H1 (cell line): ENCODE measurements at regions not wholly inside any gene's neighbourhood (a gene's known extent, or its start where the extent isn't known, plus 50 kb on each side); places are given as distances from the start of the nearest gene placed in this dataset.

Experiments
- CTCF ChIA-PET: fragments of 300-600 bp; sonication (Branson Sonifier 250); formaldehyde crosslinking; loops from one replicate; lab custom pipeline; 2021; ENCODE audit not compliant: partially characterized antibody; lab: Charles Lee
- POLR2A ChIA-PET: fragments of 300-600 bp; sonication (Branson Sonifier 250); formaldehyde crosslinking; loops from one replicate; lab custom pipeline; 2021; ENCODE audit warnings: inconsistent platforms; ENCODE audit not compliant: partially characterized antibody; lab: Charles Lee
- DNase-seq, 2 experiments: peaks; one replicate each; pipeline versions ENCODE4 v3.0.0 to v3.0.0-alpha.2; 2010 to 2022; ENCODE audit warnings: low spot score in 2 of 2, low read depth in 1 of 2, mixed read lengths in 1 of 2
- FAIRE-seq: peaks from 2 replicates; lab custom pipeline; 2011; peaks lifted over from hg19 to GRCh38; lab: Jason Lieb, UNC
- H2AFZ ChIP-seq: 2 replicates; pipeline ENCODE4 v1.8.1; 2012; ENCODE audit warnings: low read length, inconsistent platforms
- H2AK5ac ChIP-seq: 2 replicates; pipeline ENCODE4 v1.6.1; 2013; ENCODE audit warnings: low read depth, low read length
- H2BK120ac ChIP-seq: replicated peaks from 2 replicates; pipeline ENCODE3; 2013; ENCODE audit warnings: low read depth, low read length, inconsistent platforms
- H2BK12ac ChIP-seq: 2 replicates; pipeline ENCODE4 v1.6.1; 2013; ENCODE audit warnings: low read depth, low read length
- H2BK15ac ChIP-seq: 2 replicates; pipeline ENCODE4 v1.6.1; 2013; ENCODE audit warnings: low read length
- H2BK20ac ChIP-seq: 2 replicates; pipeline ENCODE4 v1.6.1; 2013; ENCODE audit warnings: low read length
- H2BK5ac ChIP-seq: 2 replicates; pipeline ENCODE4 v1.6.1; 2013; ENCODE audit warnings: low read depth, low read length
- H3K14ac ChIP-seq: 2 replicates; pipeline ENCODE4 v1.6.1; 2013; ENCODE audit warnings: inconsistent platforms; ENCODE audit not compliant: insufficient read length
- H3K18ac ChIP-seq: 2 replicates; pipeline ENCODE4 v1.6.1; 2013; ENCODE audit warnings: low read length; ENCODE audit errors: extremely low read depth
- H3K23ac ChIP-seq: 2 replicates; pipeline ENCODE4 v1.6.1; 2013; ENCODE audit warnings: inconsistent platforms; ENCODE audit not compliant: insufficient read length
- H3K23me2 ChIP-seq: 2 replicates; pipeline ENCODE4 v1.6.1; 2013; ENCODE audit warnings: low read depth, low read length
- H3K27ac ChIP-seq: 2 replicates; pipeline ENCODE4 v1.6.1; 2011; ENCODE audit warnings: low read depth, low read length, inconsistent platforms
- H3K27me3 ChIP-seq, 4 experiments: replicated peaks in 1 of 4; 1 replicate in 1 of 4; 2 replicates in 3 of 4; pipeline versions ENCODE4 v1.6.1 to v1.8.1; 2011 to 2013; ENCODE audit warnings: low read length in 3 of 4, mild to moderate bottlenecking in 3 of 4, inconsistent platforms in 2 of 4, mixed read lengths in 2 of 4, moderate library complexity in 1 of 4; ENCODE audit not compliant: control insufficient read depth in 3 of 4, insufficient read depth in 3 of 4; ENCODE audit errors: extremely low read depth in 1 of 4
- H3K36me3 ChIP-seq, 4 experiments: 2 replicates each; pipeline versions ENCODE4 v1.6.1 to v1.8.1; 2011 to 2013; ENCODE audit warnings: mild to moderate bottlenecking in 4 of 4, low read length in 3 of 4, moderate library complexity in 2 of 4, control low read depth in 1 of 4, inconsistent platforms in 1 of 4; ENCODE audit not compliant: insufficient read depth in 4 of 4, control insufficient read depth in 2 of 4
- H3K4ac ChIP-seq: replicated peaks from 2 replicates; pipeline ENCODE3; 2013; ENCODE audit warnings: low read length, low read depth, mixed read lengths, inconsistent platforms; ENCODE audit not compliant: insufficient read length
- H3K4me1 ChIP-seq, 4 experiments: replicated peaks in 1 of 4; 1 replicate in 1 of 4; 2 replicates in 3 of 4; pipeline versions ENCODE4 v1.6.1 to v1.8.1; 2011 to 2013; ENCODE audit warnings: low read length in 3 of 4, inconsistent platforms in 2 of 4, mixed read lengths in 1 of 4; ENCODE audit not compliant: insufficient read depth in 4 of 4, control insufficient read depth in 3 of 4
- H3K4me2 ChIP-seq, 2 experiments: 2 replicates each; pipeline versions ENCODE4 v1.6.1 to v1.8.1; 2011 to 2013; ENCODE audit warnings: low read depth in 2 of 2, low read length in 2 of 2, control low read depth in 1 of 2, inconsistent platforms in 1 of 2, mild to moderate bottlenecking in 1 of 2; ENCODE audit not compliant: insufficient read depth in 1 of 2
- H3K4me3 ChIP-seq, 4 experiments: fragments of 200-600, 300-600 bp in 1 of 4; sonication (generic), shearing (Covaris generic), sonication (Bioruptor Twin) in 1 of 4; 2 replicates each; pipeline versions ENCODE4 v1.5.1 to v1.8.1; 2011 to 2016; ENCODE audit warnings: low read length in 4 of 4, low read depth in 3 of 4, control low read depth in 2 of 4, inconsistent platforms in 2 of 4, mild to moderate bottlenecking in 2 of 4, mixed read lengths in 1 of 4, moderate library complexity in 1 of 4; ENCODE audit not compliant: insufficient read depth in 2 of 4; ENCODE audit errors: extremely low read depth in 1 of 4
- H3K56ac ChIP-seq: replicated peaks from 2 replicates; pipeline ENCODE3; 2013; ENCODE audit warnings: low read depth, mild to moderate bottlenecking, mixed read lengths, low read length, inconsistent platforms; ENCODE audit not compliant: insufficient read length
- H3K79me1 ChIP-seq: 2 replicates; pipeline ENCODE4 v1.6.1; 2013; ENCODE audit warnings: low read depth, low read length, control low read depth
- H3K79me2 ChIP-seq, 2 experiments: 2 replicates each; pipeline versions ENCODE4 v1.6.1 to v1.8.1; 2012 to 2013; ENCODE audit warnings: low read length in 2 of 2, mild to moderate bottlenecking in 2 of 2, inconsistent platforms in 1 of 2; ENCODE audit not compliant: insufficient read depth in 2 of 2, control insufficient read depth in 1 of 2
- H3K9ac ChIP-seq, 4 experiments: replicated peaks in 1 of 4; 1 replicate in 1 of 4; 2 replicates in 3 of 4; pipeline versions ENCODE4 v1.6.1 to v1.8.1; 2011 to 2013; ENCODE audit warnings: low read depth in 3 of 4, low read length in 3 of 4, control low read depth in 2 of 4, mild to moderate bottlenecking in 2 of 4, moderate library complexity in 2 of 4, inconsistent platforms in 1 of 4; ENCODE audit errors: extremely low read depth in 1 of 4
- H3K9me3 ChIP-seq, 2 experiments: 2 replicates each; pipeline versions ENCODE4 v1.6.1 to v1.8.1; 2012 to 2013; ENCODE audit warnings: mild to moderate bottlenecking in 2 of 2, moderate library complexity in 2 of 2, control low read depth in 1 of 2, inconsistent platforms in 1 of 2, low read depth in 1 of 2, low read length in 1 of 2, mixed read lengths in 1 of 2; ENCODE audit not compliant: insufficient read depth in 2 of 2
- H4K20me1 ChIP-seq, 2 experiments: replicated peaks in 1 of 2; 2 replicates each; pipeline versions ENCODE3 to v1.8.1; 2011 to 2013; ENCODE audit warnings: inconsistent platforms in 2 of 2, low read length in 2 of 2, mild to moderate bottlenecking in 1 of 2; ENCODE audit not compliant: insufficient read depth in 2 of 2, control insufficient read depth in 1 of 2
- H4K5ac ChIP-seq: 2 replicates; pipeline ENCODE4 v1.6.1; 2013; ENCODE audit warnings: low read length, low read depth, mixed read lengths, inconsistent platforms; ENCODE audit not compliant: insufficient read length
- H4K8ac ChIP-seq: 2 replicates; pipeline ENCODE4 v1.8.0; 2013; ENCODE audit warnings: mild to moderate bottlenecking, moderate library complexity, low read length, inconsistent platforms; ENCODE audit not compliant: insufficient read depth; ENCODE audit errors: extremely low read depth
- H4K91ac ChIP-seq: replicated peaks from 2 replicates; pipeline ENCODE3; 2013; ENCODE audit warnings: low read length, mixed read lengths, inconsistent platforms; ENCODE audit not compliant: insufficient read length
- KDM4A ChIP-seq: IDR thresholded peaks from one replicate; pipeline ENCODE4 v1.7.1; 2012; ENCODE audit warnings: low read depth, mild to moderate bottlenecking, moderate library complexity, low read length, inconsistent platforms; ENCODE audit not compliant: severe bottlenecking
- NANOG ChIP-seq: IDR thresholded peaks from 2 replicates; pipeline ENCODE4 v1.6.1; 2011; ENCODE audit warnings: low read length, low read depth, mild to moderate bottlenecking, inconsistent platforms; ENCODE audit not compliant: insufficient read depth, poor library complexity, severe bottlenecking
- TBP ChIP-seq: IDR thresholded peaks from 2 replicates; pipeline ENCODE4 v1.6.1; 2011; ENCODE audit warnings: low read depth, low read length, improper control_type of control experiment
- WGBS, 2 experiments: shearing (Covaris generic) in 1 of 2; methylation state at CpG; one replicate each; pipeline versions ENCODE4 v1.1.6 to v1.1.7; 2013 to 2015; ENCODE audit warnings: low lambda C conversion rate in 2 of 2, mixed read lengths in 2 of 2, inconsistent platforms in 1 of 2, low coverage in 1 of 2, missing lambda C conversion rate in 1 of 2; ENCODE audit not compliant: insufficient replicate concordance in 2 of 2, insufficient coverage in 1 of 2, insufficient read length in 1 of 2; ENCODE audit errors: extremely low coverage in 1 of 2, missing lambda C conversion rate in 1 of 2; 5-methylcytosine and 5-hydroxymethylcytosine counted together

- no peak overlapping the region for H3K23ac ChIP-seq
- no peaks in the 10 kb centered on the region for H3K23me2 ChIP-seq
- 82% methylated on average over 3 of the region's 3 CpGs; no CpG with 5 or more reads in 1 of the 2 experiments for WGBS, 2 experiments
- no peak overlapping the region for H3K4me3 ChIP-seq
- no peaks in the 10 kb centered on the region for H3K27me3 ChIP-seq
- POLR2A ChIA-PET, result interaction anchor here (1.5 kb wide), 1 partner anchor 8 kb away, joined by 6 read pairs; no protein-coding TSS in a partner anchor
- no peak for DNase-seq
- no peak overlapping the region for H3K9ac ChIP-seq
- no peaks in the 10 kb centered on the region for H3K9me3 ChIP-seq
- H3K36me3 ChIP-seq, result no peaks in the 10 kb centered on the region
- H3K79me2 ChIP-seq, result no peaks in the 10 kb centered on the region
- no peak overlapping the region for H3K4ac ChIP-seq
- no peak overlapping the region for H2BK20ac ChIP-seq
- no peak overlapping the region for H3K27ac ChIP-seq
- no peak overlapping the region for H2BK12ac ChIP-seq
- H4K91ac ChIP-seq, result no peak overlapping the region
- CTCF ChIA-PET, result interaction anchor here (0.6 to 3.7 kb wide), 4 partner anchors 12 to 127 kb away, joined by 3 to 13 read pairs (median 4); no protein-coding TSS in a partner anchor
- no peak overlapping the region for H4K8ac ChIP-seq
- H2BK5ac ChIP-seq, result no peak overlapping the region
- no peak overlapping the region for H2BK15ac ChIP-seq
- no peak overlapping the region for H2AK5ac ChIP-seq
- FAIRE-seq, result no peak
- no peak overlapping the region for H3K18ac ChIP-seq
- H3K79me1 ChIP-seq, result no peaks in the 10 kb centered on the region
- TF ChIP-seq TBP, result no peak
- TF ChIP-seq NANOG, result no peak
- no peak for TF ChIP-seq KDM4A
- no peaks in the 10 kb centered on the region for H4K20me1 ChIP-seq
- no peak overlapping the region for H2BK120ac ChIP-seq
- H4K5ac ChIP-seq, result no peak overlapping the region
- H2AFZ ChIP-seq, result no peak overlapping the region
- no peak overlapping the region for H3K14ac ChIP-seq
- no peak overlapping the region for H3K56ac ChIP-seq
- H3K4me2 ChIP-seq, result no peak overlapping the region
- H3K4me1 ChIP-seq, result peaks cover 0 to 4% (median 0%) of the 10 kb centered on the region in 4 experiments; a peak in 1 of 7 replicates
Measured at GRCh38 chr7:28882869-28883470, 75.2 kb downstream of the TRIL start.
